Hindlimb muscle (tissue), 1 donor: ENCODE measurements at regions not wholly inside any gene's neighbourhood (a gene's known extent, or its start where the extent isn't known, plus 50 kb on each side); places are given as distances from the start of the nearest gene placed in this dataset.
"Not testable (repeated sequence)": the region's sequence is repeated elsewhere in the genome, so short reads cannot be mapped to it uniquely, and the experiment has no call there.

Source experiments
- DNase-seq: peaks from one replicate; pipeline ENCODE4 v3.0.0-alpha.2; 2013

GRCh38 chr2:210861038-210861665, 304.8 kb downstream of the CPS1 start:
- no peak for DNase-seq

GRCh38 chr2:210862283-210863065, 306.1 kb downstream of the CPS1 start:
- no peak for DNase-seq

GRCh38 chr2:210863283-210863682, 306.9 kb downstream of the CPS1 start:
- DNase-seq, result no peak

- not testable (repeated sequence) for DNase-seq
These were observed 315.2 kb downstream of the CPS1 start for GRCh38 chr2:210871566-210871965.

GRCh38 chr2:210873631-210874030, 317.2 kb downstream of the CPS1 start:
- no peak for DNase-seq

GRCh38 chr2:210884227-210884626, 327.8 kb downstream of the CPS1 start:
- no peak for DNase-seq

- DNase-seq, result no peak
These were observed 331.6 kb downstream of the CPS1 start for GRCh38 chr2:210888035-210888434.

- no peak for DNase-seq
These were observed 338.7 kb downstream of the CPS1 start for GRCh38 chr2:210895132-210895531.

GRCh38 chr2:210899131-210899530, 342.7 kb downstream of the CPS1 start:
- DNase-seq, result no peak

- no peak for DNase-seq
These were observed 344.9 kb downstream of the CPS1 start for GRCh38 chr2:210901326-210901725.

- no peak for DNase-seq
These were observed 356.4 kb downstream of the CPS1 start for GRCh38 chr2:210912779-210913178.

GRCh38 chr2:210913461-210913860, 357.1 kb downstream of the CPS1 start:
- DNase-seq, result peak; percentile 4

- DNase-seq, result no peak
These were observed 359.5 kb downstream of the CPS1 start for GRCh38 chr2:210915912-210916311.

GRCh38 chr2:210917465-210917864, 361.1 kb downstream of the CPS1 start:
- DNase-seq, result no peak

- no peak for DNase-seq
These were observed 362.7 kb downstream of the CPS1 start for GRCh38 chr2:210919128-210919527.

- no peak for DNase-seq
These were observed 366.0 kb downstream of the CPS1 start for GRCh38 chr2:210922419-210922818.

GRCh38 chr2:210928714-210929113, 372.3 kb downstream of the CPS1 start:
- no peak for DNase-seq

- DNase-seq, result peak; percentile 22
These were observed 381.8 kb downstream of the CPS1 start for GRCh38 chr2:210938228-210938627.

GRCh38 chr2:210946395-210946794, 390.0 kb downstream of the CPS1 start:
- DNase-seq, result no peak

GRCh38 chr2:210950434-210951060, 394.1 kb downstream of the CPS1 start:
- not testable (repeated sequence) for DNase-seq

GRCh38 chr2:210954386-210954907, 398.0 kb downstream of the CPS1 start:
- DNase-seq, result no peak

GRCh38 chr2:210955591-210955990, 399.2 kb downstream of the CPS1 start:
- DNase-seq, result no peak

- no peak for DNase-seq
These were observed 399.7 kb downstream of the CPS1 start for GRCh38 chr2:210956101-210956500.

GRCh38 chr2:210961249-210961648, 404.9 kb downstream of the CPS1 start:
- no peak for DNase-seq
